Suppressor macrophage treated with lipopolysaccharide for 1 hour (primary cell): ENCODE measurements at regions not wholly inside any gene's neighbourhood (a gene's known extent, or its start where the extent isn't known, plus 50 kb on each side); places are given as distances from the start of the nearest gene placed in this dataset.

Experiments
- DNase-seq, 3 donors: peaks; one replicate each; pipeline ENCODE4 v3.0.0-alpha.2; 2020 to 2022

DNA sequence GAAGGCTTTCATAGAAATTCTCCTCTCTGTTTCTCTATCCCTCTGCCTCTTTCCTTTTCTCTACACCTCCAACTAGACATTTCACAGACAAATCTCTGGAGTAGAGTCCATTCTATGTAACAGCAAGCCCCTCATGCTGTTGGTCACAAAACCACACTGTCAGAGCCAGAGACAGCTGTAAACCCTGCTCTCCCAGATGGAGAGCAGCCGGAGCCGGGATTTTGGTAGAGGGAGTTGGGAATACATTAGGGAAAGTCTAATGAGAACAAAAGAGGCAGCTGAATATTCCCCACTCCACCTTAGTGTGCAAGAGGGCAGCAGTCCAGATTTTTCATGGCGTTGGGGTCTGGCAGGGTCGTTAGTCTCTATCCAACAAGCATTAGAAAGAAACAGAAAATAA lies 68.3 kb upstream of the EDN1 start:
- DNase-seq, result no peak

DNA sequence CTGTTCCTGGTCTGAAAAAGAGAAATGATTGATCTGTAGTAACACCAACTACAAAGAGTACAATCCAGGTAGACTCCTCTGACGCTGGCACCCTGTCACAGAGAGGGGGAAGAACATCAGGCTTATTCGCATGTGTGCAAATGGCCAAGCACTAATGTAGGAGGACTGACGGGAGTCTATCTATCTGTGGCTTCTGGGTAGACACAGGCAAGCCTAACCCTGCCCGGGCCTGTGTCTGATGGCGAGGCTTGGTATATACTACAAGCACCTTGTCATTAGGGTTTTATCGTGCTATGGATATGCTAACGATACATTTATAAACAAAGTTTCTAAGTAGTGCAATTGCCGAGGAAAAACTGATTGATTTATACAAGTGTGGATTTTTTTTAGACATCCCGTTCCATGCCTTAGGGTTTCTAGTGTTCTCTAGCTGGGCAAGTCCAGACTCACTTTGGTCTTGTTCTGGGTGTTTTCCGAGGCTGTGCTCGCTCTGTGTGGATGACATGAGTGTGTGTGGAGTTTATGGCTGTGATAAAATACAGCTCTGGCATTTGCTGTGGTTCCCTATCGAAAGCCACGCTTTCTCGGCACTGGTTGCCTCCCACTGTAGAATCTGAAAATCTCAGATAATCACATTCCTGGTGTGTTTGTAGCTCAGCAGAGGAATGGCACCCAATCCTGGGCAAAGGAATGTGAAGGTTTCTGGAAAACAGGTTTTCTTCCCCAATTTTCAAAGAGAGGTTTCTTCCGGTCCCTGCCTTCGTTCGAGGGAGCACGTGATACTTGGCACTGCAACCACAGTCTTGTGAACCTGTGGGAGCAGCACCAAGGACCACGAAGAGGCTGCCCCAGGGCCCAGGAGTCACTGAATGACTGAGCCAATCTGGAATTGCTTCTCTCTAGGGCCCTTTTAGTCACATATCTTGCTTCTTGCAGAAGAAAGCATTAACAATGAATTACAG lies 67.5 kb upstream of the EDN1 start:
- DNase-seq, result peak in 1 of 3 donors; percentile 12

- DNase-seq, result peak in 1 of 3 donors; percentile 6
Observed at GRCh38 chr6:12223383-12223782, 66.8 kb upstream of the EDN1 start.

GRCh38 chr6:12224251-12224650 lies 65.9 kb upstream of the EDN1 start:
- peak in 1 of 3 donors; percentile 13 for DNase-seq

DNA sequence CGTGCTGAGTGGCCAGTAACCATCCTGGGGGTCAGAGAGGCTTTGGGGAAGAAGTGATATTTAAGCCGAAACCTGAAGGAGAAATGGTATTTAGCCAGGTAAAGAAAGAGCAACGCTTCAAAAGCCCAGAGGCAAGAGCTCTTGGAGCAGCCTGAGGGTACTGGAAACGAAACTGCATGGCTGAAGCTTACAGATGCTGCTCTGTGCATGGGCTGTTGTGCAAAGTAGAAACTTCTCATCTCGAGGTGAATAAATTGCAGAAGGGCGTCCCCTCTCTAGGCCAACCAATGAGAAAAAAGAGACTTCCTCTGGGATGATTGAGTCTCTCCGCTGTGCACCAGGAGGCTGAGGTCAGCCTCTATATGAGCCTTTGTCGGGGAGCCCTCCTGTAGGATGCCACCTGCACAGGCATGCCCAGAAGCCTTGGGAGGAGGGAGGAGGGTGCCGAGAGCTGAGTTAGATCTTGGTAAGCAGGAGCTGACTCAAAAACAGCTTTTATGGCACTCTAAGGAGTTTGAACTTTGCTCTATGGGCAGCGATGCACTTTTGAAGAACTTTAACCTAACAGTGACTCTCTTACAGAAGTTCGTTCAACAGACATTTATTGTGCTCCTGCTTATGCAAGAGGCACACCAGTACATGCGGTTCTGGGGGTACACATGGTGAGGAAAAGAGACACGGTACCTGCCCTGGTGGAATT lies 61.6 kb upstream of the EDN1 start:
- peak in 1 of 3 donors; percentile 17 for DNase-seq

DNA sequence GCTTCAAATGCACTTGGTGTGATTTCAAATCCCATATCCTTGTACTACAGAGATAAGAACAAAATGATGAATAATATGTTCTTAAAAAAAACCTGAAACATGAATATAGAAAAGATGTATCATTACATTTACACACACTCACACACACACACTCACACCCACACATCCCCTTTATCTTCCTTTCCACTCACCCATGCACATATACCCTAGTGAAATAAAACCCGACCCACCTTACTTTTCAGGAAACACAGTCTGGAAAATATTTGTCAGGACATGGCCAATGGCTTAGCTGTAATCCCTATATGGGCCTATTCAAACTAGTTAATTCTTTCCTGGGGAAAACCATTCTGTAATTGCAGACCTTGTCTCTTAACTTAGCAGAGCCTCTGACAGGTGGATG lies 60.8 kb upstream of the EDN1 start:
- peak in 1 of 3 donors; percentile 11 for DNase-seq

DNA sequence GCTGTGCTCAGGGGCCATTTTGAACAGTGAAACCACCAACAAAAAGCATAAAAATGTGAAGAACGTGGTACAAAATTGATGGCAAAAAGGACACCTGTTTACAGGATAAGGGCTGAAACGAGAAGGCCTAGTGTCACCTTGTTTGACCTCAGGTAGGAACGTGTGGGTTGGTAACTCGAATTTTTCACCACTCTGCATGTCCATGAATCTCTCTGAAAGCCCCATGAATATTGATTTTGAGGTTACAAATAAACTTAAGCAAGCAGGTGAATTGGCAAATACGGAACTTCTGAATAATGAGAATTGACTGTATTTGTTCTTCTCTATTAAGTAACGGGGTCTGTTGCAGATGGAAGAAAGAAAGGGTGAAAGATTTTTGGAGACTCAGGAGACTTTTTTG lies 59.6 kb upstream of the EDN1 start:
- DNase-seq, result peak in 1 of 3 donors; percentile 9

- DNase-seq, result peak; percentile 81 to 95 (median 94)
Observed at GRCh38 chr6:12232339-12232738, 57.8 kb upstream of the EDN1 start.

GRCh38 chr6:12232821-12233220 lies 57.3 kb upstream of the EDN1 start:
- peak in 1 of 3 donors; percentile 18 for DNase-seq

- peak; percentile 85 to 92 (median 88) for DNase-seq
Observed at GRCh38 chr6:12233693-12234571, 56.2 kb upstream of the EDN1 start.

GRCh38 chr6:12235341-12235740 lies 54.8 kb upstream of the EDN1 start:
- DNase-seq, result peak; percentile 35 to 61 (median 57)

DNA sequence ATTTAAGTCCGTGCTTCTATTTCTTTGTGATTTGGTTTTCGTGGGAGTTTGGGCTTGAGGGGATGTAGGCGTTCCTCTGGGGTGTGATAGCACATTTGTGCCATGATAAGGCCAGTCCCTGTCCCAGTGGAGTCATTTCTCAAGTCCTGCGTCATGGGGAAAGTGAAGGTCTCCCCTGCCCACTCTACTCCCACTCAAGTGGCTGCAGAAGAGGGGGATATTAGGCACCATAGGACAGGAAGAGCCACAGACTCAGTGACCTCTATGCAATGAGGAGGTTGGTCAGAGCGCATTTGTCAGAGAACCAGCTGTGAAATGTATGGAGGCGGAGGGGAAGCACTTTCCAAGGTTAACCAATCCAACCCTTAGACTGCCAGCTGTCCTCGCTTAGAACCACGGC lies 51.9 kb upstream of the EDN1 start:
- DNase-seq, result peak; percentile 88 to 94 (median 91)
